LNCaP clone FGC (cell line): ENCODE measurements at regions not wholly inside any gene's neighbourhood (a gene's known extent, or its start where the extent isn't known, plus 50 kb on each side); places are given as distances from the start of the nearest gene placed in this dataset.

Experiments
- DNase-seq: peaks from one replicate; pipeline ENCODE4 v3.0.0-alpha.2; 2011; ENCODE audit warnings: low read depth
- H3K4me3 ChIP-seq: 2 replicates; pipeline ENCODE4 v1.5.1; 2011; ENCODE audit warnings: mild to moderate bottlenecking, low read depth, low read length, control low read depth
- TF ChIP-seq, protein P1 (sequence below): IDR thresholded peaks from 2 replicates; pipeline ENCODE4 v1.5.1; 2012; ENCODE audit warnings: mild to moderate bottlenecking; ENCODE audit not compliant: control insufficient read depth, insufficient read depth; ENCODE audit errors: extremely low read depth

DNA sequence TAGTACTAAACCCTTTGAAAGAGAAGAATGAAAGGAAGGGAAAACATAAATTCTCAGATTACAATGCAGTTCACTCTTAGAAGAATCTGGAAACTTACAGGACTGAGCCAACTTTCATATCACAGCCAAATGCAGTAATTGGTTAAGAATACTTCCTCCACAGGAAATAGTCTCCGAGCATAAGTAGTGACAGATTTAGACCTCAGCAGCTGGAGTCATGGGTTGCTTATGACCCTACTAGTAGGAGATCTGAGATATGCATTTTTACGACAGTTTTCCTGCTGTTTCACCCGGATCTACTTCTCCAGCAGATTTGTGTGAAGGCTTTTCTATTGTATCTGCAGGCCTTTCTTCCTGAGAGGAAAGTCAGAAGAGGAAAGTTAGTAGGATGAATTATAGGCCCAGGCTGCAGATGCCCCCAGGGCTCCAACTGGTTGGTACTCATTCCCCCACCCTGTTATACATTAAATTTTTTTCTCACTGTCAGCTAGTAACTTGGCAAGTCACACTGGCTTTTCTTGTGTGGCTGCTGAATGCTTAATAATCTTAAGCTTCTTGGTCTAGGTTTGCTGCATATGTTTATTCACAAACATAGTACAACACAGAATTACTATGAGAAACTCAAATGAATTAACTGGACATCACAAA lies 1241.5 kb upstream of the MIR17HG start:
- no peak overlapping the region for H3K4me3 ChIP-seq
- DNase-seq, result no peak
- TF ChIP-seq, protein P1, sequence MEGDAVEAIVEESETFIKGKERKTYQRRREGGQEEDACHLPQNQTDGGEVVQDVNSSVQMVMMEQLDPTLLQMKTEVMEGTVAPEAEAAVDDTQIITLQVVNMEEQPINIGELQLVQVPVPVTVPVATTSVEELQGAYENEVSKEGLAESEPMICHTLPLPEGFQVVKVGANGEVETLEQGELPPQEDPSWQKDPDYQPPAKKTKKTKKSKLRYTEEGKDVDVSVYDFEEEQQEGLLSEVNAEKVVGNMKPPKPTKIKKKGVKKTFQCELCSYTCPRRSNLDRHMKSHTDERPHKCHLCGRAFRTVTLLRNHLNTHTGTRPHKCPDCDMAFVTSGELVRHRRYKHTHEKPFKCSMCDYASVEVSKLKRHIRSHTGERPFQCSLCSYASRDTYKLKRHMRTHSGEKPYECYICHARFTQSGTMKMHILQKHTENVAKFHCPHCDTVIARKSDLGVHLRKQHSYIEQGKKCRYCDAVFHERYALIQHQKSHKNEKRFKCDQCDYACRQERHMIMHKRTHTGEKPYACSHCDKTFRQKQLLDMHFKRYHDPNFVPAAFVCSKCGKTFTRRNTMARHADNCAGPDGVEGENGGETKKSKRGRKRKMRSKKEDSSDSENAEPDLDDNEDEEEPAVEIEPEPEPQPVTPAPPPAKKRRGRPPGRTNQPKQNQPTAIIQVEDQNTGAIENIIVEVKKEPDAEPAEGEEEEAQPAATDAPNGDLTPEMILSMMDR, result no peak

DNA sequence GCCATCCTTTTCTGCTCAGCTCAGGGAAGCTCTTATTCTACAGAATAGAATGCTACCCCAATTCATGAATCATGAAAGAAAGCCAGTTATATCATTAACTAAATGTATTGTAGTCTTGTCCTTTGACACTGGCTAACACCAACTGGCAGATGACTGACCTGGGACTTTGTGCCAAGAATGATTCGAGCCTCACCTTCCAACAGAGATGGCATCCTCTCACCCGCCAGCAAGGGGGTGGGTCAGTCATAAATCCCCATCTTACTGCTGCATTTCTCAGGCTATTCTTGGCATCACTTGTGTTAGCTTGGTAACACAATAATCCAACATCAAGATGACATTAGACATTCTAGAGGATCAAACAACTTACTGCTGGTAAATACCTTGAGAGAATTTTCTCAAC lies 1239.8 kb upstream of the MIR17HG start:
- no peak overlapping the region for H3K4me3 ChIP-seq
- TF ChIP-seq, protein P1, result no peak
- DNase-seq, result no peak

- no peak for DNase-seq
- TF ChIP-seq, protein P1, result no peak
- H3K4me3 ChIP-seq, result no peak overlapping the region
Observed at GRCh38 chr13:90108547-90108946, 1238.9 kb upstream of the MIR17HG start.

- no peak for DNase-seq
- TF ChIP-seq, protein P1, result no peak
- H3K4me3 ChIP-seq, result no peak overlapping the region
Observed at GRCh38 chr13:90116121-90116520, 1231.4 kb upstream of the MIR17HG start.

DNA sequence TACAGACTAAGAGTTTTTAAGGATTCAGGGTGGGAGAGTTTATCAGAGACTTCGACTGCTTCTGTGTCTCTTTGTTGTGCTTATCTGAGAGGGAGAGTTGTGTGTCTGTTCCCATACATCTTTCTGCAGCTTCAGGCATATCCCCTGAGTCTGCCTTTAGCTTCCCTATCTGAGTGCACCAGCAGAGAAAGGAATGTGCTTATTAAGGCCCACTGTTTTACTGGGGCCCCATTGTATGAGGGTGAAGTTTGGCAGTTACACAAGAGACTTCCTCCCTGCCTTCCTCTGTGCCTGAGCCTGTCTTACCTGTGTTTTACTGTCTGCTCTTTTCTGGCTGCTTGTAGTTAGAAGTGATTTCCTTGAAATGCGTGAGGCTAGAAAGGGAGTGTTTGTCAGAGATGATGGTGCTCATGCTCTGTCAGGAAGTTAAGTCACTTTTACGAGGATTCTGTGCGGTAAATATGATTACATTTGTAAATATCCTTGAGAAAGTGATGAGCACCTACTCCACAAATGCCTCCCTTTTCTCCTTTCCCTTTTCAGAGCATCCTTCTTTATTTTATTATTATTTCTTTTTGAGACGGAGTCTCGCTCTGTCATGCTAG lies 1228.9 kb upstream of the MIR17HG start:
- no peak for DNase-seq
- no peak overlapping the region for H3K4me3 ChIP-seq
- TF ChIP-seq, protein P1, result no peak

GRCh38 chr13:90120026-90120425 lies 1227.5 kb upstream of the MIR17HG start:
- DNase-seq, result no peak
- no peak overlapping the region for H3K4me3 ChIP-seq
- TF ChIP-seq, protein P1, result no peak

DNA sequence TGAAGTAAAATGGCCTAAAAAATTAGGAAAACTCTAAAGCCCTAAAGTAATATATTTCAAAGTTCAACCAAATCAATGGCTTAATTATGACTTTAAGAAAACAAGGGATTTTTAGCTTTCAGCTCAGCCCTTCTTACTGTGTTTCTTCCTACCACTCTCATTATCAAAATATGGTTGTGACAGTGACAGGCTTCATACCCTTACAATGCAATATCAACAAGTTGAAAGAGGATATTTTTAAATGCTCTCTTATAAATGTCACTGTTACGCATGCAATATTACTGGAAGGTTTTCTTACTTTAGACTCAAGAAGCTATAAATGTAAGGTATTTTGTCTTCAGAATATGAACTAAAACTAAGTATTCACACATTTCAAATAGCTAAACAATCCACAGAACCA lies 1225.7 kb upstream of the MIR17HG start:
- H3K4me3 ChIP-seq, result no peak overlapping the region
- TF ChIP-seq, protein P1, result no peak
- no peak for DNase-seq
